ENCODE measurements at regions not wholly inside any gene's neighbourhood (a gene's known extent, or its start where the extent isn't known, plus 50 kb on each side); places are given as distances from the start of the nearest gene placed in this dataset.

DNA sequence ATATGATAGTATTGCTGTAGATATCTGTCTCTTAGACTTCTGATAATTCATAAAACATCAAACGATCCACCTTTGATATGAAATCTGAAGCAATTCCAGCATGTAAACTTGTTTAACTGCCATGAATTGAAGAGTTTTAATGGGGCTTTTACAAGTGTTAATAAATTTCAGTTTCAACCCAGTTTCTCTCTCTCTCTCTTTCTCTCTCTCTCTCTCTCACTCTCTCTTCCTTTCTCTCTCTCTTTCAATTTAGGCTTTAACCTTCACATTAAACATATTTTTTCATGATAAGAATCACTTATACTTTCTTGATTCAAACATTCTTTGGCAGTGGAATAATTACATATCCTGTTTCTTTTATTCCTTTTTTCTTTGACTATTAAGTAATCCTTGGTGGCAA is 296.1 kb downstream of the EPHA4 start:
- no peak for DNase-seq

DNA sequence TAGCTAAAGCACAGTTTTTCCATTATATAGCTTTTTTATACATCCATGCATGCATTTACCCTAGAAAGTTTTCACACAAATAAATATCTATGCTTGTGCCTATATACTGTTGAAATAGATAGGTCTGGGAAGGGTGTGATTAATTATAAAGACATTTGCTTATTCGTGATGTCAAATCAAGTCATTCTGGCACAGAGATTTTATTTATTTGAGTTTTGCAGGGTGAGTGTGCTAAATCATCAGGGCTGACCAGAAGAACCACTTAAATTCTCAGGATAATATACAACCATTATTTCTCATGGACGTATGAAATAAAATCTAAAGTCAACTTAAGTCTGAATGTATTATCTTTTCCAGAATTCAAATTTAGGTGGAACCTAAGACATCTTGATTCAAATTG is 295.5 kb downstream of the EPHA4 start:
- no peak for DNase-seq

DNA sequence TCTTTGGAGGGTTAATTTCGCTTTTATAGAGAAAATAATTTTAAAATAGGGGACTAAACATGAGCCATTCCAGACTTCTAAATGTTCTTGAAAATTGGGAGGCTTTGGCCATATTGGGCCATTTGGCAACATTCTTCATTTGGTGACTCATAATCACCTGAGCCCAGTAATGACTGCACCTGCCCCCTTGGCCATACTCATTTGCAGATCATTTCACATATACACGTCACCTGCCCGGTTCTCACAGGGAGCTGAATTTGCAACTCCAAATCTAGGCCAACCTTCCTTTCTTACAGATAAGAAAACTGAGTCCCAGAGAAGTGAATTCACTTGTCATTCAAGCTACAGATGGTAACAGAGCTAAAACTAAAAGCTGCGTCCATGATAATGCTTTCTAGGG is 289.7 kb downstream of the EPHA4 start:
- DNase-seq, result no peak

DNA sequence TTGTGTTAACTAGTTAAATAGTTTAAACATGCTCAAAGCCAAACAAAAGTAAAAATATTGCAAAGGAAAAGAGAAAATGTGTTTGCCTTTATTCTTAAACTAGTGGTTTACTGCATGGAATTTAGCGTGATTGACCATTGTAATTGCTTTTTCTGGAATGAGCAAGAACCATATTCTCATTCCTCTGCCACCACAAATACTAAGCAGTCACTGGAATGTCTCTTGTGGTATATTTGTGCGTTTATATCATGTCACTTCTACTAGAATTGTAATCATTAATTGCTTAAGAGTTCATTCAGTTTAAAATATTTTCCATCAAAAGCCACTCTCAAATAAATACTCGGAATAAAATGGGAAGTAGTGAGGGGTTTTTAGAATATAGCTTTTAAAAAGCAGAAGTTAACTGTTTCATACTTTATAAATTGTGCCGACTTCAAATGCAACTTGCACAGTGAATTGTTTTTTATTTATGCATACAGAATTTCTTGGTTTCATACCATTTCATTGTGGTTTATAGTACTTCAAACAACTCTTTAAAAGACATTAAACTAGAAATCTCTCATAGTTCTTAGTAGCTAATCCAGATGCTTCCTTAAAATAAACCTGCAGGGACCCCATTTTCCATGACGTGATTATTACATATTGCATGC is 288.1 kb downstream of the EPHA4 start:
- DNase-seq, result no peak

DNA sequence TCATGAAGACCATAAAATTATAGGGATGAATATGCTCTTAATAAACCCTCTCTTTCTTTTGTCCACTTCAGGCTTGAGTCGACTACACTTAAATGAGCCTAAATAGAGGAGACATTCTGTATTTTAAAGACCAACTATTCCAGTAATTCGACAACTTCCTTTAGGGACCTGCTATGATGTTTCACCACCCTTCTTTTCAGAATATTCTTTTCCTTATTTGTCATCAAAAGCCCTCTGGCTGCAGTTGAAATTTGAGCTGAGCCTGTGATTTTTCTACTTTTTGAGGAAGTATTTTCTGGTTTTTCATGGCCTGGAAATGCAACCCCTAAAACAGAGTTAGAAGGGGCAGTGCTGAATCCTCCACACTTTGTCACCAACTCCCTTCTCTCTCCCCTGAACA is 287.0 kb downstream of the EPHA4 start:
- DNase-seq, result no peak

GRCh38 chr2:221286406-221286805 is 285.7 kb downstream of the EPHA4 start:
- no peak for DNase-seq

- DNase-seq, result no peak
Measured at GRCh38 chr2:221289389-221289788, 282.7 kb downstream of the EPHA4 start.

DNA sequence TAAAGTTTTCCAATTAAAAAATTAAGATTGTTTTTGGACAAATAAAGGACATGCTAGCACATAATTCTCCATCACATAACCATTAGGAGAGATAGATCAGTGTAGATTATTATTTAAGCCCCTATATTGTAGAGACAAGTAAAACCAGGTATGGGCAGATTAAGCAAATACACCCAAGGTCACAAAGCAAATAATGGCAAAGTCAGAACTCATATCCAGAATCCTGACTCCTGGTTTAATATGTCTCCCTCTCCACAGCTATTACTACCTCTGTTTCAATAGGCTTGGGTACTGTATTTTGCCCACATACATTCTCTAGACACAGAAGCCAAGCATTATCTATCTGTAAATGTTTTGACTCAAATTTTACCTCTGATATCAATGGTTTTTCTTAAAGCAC is 282.3 kb downstream of the EPHA4 start:
- no peak for DNase-seq

GRCh38 chr2:221293949-221294742 is 278.0 kb downstream of the EPHA4 start:
- no peak for DNase-seq

DNA sequence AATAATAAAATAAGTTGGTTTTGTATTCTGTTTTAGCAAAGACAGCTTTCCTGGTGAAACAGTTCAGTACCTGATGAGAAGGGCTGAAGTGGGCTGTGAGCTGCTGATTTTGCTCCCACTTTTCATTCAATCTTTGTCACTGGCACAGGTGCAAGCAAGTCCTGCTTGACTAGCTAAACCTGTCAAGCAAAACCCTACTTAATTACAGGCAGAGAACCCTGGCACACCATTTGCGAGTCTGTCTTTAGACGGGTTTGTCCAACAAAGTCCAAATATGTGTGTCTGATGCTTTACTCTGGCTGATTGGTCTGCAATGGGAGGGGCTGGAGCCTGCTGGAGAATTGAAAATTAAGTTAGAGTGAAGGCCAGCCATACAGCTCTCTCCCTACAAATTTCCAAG is 267.2 kb downstream of the EPHA4 start:
- DNase-seq, result no peak

GRCh38 chr2:221308507-221309066 is 263.5 kb downstream of the EPHA4 start:
- no peak for DNase-seq

DNA sequence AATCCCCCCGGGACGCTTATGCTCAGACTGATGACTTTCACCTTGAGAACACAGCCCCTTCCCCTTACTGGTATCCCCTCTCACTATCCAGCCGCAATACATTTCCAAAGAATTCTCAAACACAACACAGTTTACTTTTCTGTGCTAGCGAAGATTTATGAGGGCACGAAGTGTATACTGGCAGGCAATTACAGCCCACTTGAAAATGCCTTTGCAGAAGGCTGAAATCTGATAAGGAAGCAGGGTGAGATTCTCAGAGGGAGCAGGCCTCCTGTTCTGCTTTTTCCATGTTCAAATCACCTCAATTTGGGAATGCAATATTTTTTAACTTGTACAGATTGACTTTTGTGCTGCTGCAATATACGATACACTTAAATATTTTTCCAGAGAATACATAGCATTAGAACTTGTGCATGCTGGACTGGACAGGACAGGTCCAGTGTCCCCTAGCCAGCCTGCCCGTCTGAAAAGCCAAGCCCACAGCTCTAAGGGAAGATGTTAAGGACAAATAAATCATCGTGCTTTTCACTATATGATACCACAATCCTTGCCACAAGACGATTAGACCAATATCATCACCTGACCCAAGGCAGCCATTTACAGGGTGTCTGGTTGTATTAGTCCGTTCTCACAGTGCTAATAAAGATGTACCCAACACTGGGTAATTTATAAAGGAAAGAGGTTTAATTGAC is 262.1 kb downstream of the EPHA4 start:
- DNase-seq, result no peak

- no peak for DNase-seq
Measured at GRCh38 chr2:221310730-221311129, 261.4 kb downstream of the EPHA4 start.

- no peak for DNase-seq
Measured at GRCh38 chr2:221312634-221313033, 259.5 kb downstream of the EPHA4 start.

GRCh38 chr2:221314786-221315185 is 257.3 kb downstream of the EPHA4 start:
- no peak for DNase-seq

DNA sequence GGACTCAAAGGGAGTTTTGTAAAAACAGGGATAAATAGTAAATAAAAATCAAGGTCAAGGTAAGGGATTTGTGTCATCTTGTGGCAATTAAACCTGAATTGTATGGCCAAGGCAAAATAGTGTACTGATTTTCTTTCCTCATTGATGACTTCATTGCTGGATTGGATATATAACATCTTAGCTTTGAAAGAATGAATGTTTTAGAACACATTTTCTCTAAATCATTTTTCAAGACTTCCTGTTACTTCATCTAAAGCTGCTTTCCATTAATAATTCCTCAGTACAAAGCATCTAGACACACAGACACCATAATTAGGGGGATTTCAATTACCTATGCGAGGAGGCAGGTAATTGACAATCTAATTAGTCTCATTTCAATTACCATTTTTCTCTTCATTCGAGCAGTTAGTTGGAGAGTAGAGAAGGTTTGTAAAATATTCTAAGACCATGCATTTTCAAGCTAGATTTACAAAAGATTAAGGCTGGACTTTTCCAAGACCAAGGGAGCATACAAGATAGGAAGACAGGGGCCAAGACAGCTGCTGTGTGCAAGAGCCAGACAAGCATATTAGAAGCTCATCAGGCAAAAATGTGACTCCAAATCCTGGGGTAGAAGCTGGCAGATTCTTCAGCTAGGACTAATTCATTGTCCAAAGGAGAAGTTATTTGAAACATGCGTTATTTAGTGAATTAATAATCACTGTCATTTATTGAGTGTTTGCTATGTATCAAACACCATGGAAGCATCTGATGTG is 253.6 kb downstream of the EPHA4 start:
- no peak for DNase-seq

DNA sequence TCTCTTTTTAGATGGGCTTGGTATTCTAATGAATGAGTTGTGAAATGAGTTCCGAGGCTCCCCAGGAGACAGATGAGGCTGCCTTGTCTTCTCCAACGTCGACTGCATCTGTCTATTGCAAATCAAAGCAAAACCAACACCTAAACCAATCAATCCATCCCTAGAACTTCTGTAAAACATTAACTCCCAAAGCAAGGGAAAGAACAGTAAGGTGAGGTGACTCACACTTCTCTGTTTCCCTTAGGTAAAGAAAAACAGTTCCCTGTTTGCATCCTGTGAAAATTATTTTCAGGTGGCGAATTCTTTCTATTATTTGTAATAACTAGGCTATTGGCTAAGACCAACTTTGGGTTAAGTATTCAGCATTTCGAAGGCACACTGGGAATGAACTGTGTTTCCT is 249.4 kb downstream of the EPHA4 start:
- DNase-seq, result no peak

GRCh38 chr2:221323513-221323912 is 248.6 kb downstream of the EPHA4 start:
- no peak for DNase-seq

- DNase-seq, result no peak
Measured at GRCh38 chr2:221330436-221330835, 241.7 kb downstream of the EPHA4 start.

- DNase-seq, result no peak
Measured at GRCh38 chr2:221334481-221335218, 237.5 kb downstream of the EPHA4 start.

- no peak for DNase-seq
Measured at GRCh38 chr2:221335219-221335752, 236.8 kb downstream of the EPHA4 start.

- no peak for DNase-seq
Measured at GRCh38 chr2:221336967-221337366, 235.1 kb downstream of the EPHA4 start.

Data from effector CD8-positive, alpha-beta T cell (primary cell).